ENCODE measurements at regions not wholly inside any gene's neighbourhood (a gene's known extent, or its start where the extent isn't known, plus 50 kb on each side); places are given as distances from the start of the nearest gene placed in this dataset.
"Not testable (repeated sequence)": the region's sequence is repeated elsewhere in the genome, so short reads cannot be mapped to it uniquely, and the experiment has no call there.

DNA sequence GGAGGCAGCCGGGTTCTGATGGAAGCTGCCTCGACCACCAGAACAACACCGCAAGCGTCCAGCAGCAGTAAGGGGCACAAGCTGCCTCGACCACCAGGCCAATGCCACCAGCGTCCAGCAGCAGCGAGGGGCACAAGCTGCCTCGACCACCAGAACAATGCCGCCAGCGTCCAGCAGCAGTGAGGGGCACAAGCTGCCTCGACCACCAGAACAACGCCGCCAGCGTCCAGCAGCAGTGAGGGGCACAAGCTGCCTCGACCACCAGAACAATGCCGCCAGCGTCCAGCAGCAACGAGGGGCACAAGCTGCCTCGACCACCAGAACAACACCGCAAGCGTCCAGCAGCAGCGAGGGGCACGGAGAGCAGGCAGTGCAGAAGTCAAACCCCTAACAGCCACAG, 94.9 kb downstream of the TMEM18 start:
- not testable (repeated sequence) for H3K4me3 ChIP-seq (ENCODE audit: low read length); DNase-seq (ENCODE audit: low read depth, low spot score)

GRCh38 chr2:579961-580360, 97.2 kb downstream of the TMEM18 start:
- no peak overlapping the region for H3K4me3 ChIP-seq (ENCODE audit: low read length)
- DNase-seq (ENCODE audit: low read depth, low spot score): no peak

DNA sequence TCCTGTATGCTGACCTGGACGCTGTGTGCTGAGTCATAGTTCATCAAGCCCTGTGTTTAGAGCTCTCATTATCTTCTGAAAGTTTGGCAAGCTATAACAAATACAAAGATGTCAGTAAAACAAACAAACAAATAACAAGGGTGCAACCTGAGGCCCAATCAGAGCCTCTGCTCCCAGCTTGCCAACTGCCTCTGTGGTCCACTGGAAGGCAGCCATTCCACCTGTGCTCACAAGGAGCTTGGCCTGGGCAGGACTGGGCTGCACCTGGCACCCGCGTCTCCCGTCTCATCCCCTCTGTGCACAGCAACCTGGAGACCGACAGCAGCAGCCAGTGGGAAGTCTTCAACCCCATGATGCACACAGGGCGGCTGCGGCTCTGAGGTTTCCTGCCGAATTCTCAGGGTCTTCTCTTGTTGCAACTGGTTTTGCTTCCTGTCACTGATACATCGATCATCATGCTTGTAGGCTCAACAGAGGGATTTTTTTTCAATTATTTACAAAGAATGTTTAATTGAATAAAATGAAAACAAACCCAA, 97.8 kb downstream of the TMEM18 start:
- H3K4me3 ChIP-seq (ENCODE audit: low read length): no peak overlapping the region
- DNase-seq (ENCODE audit: low read depth, low spot score): peak; percentile 73

DNA sequence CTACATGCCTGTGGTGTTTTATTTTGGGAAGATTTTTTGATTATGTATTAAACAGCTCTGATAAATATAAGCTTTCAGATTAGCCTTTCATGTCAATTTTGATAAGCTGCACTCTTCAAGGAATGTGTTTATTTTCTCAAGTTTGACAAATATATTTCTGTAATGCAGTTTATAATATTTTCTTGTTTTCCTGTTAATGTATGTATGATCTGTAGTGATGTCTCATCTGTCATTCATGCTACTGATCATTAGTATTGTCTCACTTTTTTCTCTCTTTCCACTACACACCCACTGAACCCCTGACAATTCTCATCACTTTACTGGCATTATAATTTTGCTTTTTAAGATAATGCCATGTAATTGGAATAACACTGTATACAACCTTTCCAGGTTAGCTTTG, 100.9 kb downstream of the TMEM18 start:
- no peak for DNase-seq (ENCODE audit: low read depth, low spot score)
- H3K4me3 ChIP-seq (ENCODE audit: low read length): no peak overlapping the region

DNA sequence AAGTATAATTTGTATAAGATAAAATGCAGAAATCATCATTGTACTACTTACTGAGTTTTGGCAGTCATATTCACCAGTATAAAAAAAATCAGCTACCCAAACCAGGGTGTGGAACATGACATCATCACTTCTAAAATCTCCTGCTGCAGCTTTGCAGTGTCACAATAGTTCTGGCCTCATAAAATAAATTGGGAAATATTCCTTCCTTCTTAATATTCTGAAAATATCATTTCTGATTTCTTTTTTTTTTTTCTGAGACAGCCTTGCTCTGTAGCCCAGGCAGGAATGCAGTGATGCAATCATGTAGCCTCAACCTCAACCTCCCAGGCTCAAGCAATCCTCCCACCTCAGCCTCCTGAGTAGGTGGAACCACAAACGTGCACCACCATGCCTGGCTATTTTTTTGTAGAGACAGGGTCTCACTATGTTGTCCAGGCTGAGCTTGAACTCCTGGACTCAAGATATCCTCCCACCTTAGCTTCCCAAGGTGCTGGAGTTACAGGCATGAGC, 101.4 kb downstream of the TMEM18 start:
- no peak for DNase-seq (ENCODE audit: low read depth, low spot score)

DNA sequence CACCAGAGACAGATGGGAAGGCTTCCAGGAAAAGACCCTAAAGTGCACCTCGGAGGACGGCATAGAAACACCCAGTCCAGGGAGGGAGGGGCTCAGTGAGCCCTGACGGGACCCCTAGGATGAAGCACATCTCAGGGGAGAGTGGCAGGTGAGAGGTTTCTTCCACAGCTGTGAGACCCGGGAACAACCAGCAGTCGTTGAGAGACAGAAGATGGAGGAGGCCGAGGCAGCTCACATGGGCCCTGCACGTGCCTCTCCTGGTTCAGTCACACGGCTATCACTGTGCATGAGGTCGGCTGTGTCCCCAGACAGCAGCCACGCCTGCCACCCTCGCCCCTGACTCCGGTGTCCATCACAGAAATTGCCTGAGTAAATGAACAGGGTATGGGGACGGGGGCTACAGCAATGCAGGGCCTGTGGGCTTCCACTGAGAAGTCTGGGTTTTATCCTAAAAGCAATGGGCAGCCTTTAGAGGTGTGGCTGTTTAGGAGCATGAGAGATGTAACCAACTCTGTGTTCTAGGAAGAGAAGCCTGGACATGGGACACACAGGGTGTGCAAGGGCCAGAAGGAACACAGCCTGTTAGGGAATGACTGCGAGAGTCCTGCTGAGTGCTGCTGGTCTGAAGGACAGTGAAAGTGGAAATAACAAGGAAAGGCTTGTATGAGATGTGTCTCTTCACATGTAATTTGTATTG, 102.0 kb downstream of the TMEM18 start:
- no peak overlapping the region for H3K4me3 ChIP-seq (ENCODE audit: low read length)
- no peak for DNase-seq (ENCODE audit: low read depth, low spot score)

More for the DNA sequence above, 101.4 kb downstream of the TMEM18 start:
- no peak overlapping the region for H3K4me3 ChIP-seq (ENCODE audit: low read length)

- no peak for DNase-seq (ENCODE audit: low read depth, low spot score)
- H3K4me3 ChIP-seq (ENCODE audit: low read length): no peak overlapping the region
Measured at GRCh38 chr2:573805-574392, 103.3 kb downstream of the TMEM18 start.

- H3K4me3 ChIP-seq (ENCODE audit: low read length): no peak overlapping the region
- DNase-seq (ENCODE audit: low read depth, low spot score): no peak
Measured at GRCh38 chr2:573025-573424, 104.2 kb downstream of the TMEM18 start.

DNA sequence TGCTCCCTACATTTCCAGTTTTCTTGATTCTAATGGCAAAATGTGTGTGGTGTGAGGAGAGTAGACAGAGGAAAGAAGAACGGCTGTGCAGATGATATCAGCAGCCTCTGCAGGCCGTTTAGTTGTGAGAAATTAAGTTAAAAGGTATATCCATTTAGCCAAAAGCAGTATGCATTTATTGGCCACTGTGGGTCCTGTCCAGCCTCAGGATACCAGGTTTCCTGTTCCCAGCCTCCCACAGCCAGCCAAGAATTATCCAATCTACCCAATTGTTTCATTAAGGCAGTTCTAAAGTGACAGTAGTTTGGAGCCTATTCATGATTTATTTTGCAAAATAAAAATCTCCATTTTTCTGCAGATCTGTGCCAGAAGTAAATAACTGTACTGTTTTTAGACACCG, 107.5 kb downstream of the TMEM18 start:
- H3K4me3 ChIP-seq (ENCODE audit: low read length): no peak overlapping the region
- no peak for DNase-seq (ENCODE audit: low read depth, low spot score)

DNA sequence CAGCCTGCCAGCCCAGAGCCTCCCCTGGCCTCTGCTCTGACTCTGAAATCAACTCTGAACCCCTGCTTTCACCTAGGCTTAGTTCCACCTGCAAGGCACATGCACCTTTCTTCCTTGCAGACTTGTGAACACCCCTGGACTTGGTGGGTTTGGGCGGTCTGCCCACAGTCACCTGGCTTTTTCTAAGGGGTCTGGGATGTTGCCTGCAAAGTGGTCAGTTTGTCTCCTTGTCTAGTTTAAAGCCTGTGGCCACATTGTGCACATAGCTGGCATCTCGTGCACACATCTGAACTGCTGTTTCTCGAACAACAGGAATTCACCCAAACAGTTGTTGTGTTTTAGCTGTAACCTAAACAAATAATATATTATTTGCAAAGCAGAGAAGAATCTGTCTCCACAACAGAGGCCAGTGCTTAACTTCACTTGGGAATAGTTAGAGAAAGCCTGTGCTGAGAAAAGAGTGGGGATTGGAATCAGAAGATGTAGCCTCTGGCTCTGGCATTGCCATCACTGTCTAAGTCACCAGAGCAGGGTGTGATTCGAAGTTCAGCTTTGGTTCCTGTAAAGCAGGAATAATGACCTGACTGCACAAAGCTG, 108.5 kb downstream of the TMEM18 start:
- DNase-seq (ENCODE audit: low read depth, low spot score): no peak
- H3K4me3 ChIP-seq (ENCODE audit: low read length): no peak overlapping the region

DNA sequence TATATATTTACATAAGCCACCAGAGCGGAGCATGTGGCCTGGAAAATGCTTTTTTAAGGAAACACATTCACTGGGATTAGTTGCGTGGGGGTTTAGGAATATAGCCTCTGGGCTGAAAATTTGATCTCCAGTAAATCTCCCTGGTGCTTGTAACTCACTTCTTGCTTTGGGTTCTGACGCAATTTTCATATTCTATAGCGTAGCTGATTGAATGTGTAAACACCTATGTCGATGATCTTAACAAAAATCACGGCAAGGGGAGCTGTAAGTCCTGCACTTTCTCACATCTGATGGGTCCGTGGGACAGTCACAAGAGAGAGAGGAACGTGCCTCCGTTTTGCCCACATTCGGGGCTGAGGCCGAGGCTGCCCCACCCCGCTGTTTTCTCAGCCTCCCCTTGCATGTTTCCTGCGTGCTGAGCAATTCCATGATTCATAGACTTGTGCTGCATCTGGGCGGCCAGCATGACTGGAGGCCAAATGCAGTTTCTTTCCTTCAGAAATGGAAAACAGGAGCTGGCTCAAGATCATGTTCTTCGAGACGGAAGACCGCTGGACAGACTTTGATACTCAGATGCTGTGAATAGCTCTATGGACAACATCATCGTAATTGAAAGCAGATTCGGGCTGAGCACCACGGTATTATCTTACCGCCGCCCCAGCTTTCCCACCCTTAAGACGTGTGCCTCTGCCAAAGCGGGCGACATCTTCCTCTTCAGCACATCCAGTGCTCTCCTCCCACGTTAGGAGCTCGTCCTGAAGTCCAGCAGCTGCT, 109.2 kb downstream of the TMEM18 start:
- no peak for DNase-seq (ENCODE audit: low read depth, low spot score)
- H3K4me3 ChIP-seq (ENCODE audit: low read length): no peak overlapping the region

DNA sequence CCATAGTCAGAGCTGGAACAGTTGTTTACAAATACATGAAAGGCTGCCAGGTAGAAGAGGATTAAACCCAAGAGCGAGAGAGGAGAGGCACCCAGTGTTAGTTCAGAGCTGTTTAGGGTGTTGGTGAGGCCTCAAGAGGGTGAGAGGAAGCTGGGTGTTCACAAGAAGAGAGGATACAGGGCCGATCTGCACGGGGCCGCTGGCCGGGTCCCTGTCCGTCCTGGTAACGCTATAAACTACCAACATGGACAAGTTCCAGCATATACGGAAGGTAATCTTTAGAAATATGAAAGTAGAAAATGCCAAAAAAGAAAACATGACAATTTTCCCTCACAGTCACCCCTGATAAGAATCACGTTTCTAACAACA, 109.7 kb downstream of the TMEM18 start:
- no peak overlapping the region for H3K4me3 ChIP-seq (ENCODE audit: low read length)

DNA sequence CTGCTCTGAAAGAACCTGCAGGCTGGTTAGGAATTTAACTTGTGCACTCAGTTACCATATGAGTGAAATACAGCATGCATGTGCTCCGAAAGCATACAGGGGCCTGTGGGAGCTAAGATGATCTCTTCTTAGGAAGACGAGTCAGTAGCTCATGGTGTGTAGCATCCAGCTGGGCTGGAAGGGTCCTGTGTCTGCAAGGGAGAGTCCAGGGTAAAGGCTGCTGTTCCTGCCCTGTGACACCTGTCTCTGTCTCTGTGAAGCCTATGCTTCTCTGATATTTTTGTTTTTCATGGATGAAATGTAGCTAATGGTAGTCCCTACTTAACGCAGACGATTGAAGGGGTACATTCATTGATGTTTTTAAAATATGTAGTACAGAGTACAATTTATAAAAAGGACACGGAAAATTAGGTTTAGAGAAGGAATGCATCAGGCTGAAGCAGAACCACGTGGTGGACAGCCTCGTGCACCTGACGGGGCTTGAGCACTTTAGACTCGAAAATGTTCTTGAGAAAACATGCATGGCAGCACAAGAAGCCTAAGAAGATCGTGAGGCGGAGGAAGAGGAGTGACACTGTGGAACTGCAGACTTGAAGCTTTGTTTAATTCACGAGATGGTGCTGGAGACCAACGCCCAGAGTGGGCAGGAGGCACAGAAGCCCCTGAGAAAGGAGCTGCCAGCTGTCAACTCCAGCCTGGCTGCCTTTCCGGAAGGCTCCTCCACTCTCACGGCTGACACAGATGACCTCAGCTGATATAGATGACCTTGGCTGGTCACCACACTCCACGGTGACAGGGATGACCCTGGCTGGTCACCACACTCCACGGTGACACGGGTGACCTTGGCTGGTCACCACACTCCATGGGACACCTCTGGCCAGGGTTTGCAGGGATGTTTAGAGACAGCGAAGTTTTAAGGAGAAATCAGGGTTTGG, 110.6 kb downstream of the TMEM18 start:
- no peak overlapping the region for H3K4me3 ChIP-seq (ENCODE audit: low read length)

More for the DNA sequence above, 109.7 kb downstream of the TMEM18 start:
- DNase-seq (ENCODE audit: low read depth, low spot score): no peak

DNA sequence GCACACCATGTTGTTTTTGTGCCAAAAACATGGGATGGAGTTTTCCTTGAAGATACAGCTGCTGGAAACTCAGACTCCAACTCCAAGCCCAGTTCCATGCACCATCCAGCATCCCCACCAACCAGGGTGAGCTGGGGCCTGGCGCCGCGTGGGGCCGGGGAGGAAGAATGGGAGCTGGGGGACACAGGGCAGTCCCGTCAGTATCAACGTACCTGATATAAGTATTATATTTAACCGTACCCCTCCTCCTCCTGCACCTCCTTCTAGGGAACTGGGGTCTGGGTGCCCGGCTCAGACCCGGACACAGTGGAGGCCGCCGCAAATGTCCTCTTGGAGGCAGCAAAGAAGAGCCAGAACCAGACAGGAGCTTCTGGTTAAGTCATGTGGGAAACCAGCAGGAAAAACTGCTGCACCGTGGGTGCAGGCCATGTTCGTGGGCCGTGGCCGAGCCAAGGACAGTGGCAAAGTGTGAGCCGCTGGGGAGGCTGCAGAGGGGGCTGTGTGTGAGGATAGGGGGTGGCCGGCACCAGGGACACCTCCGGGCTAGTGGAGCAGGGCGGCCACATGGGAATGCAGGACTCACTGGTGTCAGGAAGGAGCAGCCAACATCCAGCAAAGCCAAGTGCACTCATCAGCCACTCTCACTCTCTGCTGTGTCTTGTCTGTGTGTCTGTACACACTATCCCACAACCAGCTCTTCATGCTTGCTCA, 112.6 kb downstream of the TMEM18 start:
- no peak for DNase-seq (ENCODE audit: low read depth, low spot score)
- no peak overlapping the region for H3K4me3 ChIP-seq (ENCODE audit: low read length)

More for the DNA sequence above, 110.6 kb downstream of the TMEM18 start:
- no peak for DNase-seq (ENCODE audit: low read depth, low spot score)

DNA sequence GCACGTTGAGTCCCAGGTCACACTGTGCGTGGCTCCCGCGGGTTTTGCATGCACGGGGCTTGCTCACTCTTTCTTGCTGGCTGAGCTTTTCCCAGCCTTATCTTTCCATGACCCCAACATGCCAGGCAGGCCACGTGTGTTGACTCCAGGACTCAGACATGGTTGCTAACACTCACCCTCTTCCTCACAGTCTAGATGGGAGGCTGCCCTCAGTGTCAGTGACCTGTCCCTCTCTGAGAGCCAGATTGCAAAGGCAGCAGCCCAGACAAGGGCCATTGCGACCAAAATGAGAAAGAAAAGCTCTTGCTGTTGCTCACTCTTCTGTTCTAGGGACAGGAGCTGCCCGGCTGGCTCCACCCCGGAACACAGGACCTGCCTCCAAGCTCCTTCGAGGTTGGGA, 113.7 kb downstream of the TMEM18 start:
- no peak for DNase-seq (ENCODE audit: low read depth, low spot score)
- no peak overlapping the region for H3K4me3 ChIP-seq (ENCODE audit: low read length)

DNA sequence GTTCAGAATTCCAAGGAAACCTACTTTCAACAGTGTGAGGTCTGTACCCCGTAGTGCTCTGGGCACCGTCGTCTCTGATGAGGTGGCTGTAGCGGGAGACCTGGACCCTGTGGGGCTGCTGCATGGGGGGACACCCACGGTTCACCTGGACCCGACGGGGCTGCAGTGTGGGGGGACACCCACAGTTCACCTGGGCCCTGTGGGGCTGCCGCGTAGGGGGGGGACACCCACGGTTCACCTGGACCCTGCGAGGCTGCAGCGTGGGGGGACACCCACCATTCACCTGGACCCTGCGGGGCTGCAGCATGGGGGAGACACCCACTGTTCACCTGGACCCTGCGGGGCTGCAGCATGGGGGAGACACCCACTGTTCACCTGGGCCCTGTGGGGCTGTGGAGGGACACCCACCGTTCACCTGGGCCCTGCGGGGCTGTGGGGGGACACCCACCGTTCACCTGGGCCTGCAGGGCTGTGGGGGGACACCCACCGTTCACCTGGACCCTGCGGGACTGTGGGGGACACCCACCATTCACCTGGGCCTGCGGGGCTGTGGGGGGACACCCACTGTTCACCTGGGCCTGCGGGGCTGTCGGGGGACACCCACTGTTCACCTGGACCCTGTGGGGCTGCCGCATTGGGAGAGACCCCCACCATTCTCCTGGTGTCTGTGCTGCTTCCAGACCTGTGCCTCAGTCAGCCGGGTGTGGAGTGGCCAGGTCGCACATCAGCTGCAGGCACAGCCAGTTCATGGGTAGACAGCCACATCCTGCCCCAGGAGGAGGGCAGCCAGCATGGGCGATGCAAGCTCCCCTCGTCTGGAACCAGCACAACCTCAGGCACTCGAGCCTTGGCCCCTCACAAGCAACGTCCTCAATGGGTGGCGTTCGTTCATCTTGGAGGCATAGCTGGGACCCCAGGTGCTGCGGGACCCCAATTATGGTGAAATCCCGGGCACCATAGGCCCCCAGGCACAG, 114.5 kb downstream of the TMEM18 start:
- no peak overlapping the region for H3K4me3 ChIP-seq (ENCODE audit: low read length)
- no peak for DNase-seq (ENCODE audit: low read depth, low spot score)

DNA sequence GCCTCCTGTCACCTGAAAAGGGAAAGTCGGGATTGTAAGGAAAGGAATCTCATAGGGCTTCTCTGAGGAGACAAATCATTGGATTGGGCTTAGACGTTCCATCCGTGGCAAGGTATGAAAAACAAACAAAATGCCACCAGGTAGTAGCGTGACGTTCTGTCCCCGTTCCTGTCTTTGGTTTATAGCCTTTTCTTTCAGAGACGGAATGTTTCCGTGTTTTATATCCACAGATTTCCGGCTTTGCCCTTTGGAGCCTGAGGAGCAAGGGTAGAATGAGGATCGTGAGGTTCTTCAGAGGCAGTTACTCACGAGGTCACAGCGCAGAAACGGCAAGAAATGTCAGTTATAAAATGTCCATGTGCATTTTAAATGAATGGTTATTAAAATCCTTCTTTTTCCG, 118.3 kb downstream of the TMEM18 start:
- no peak for DNase-seq (ENCODE audit: low read depth, low spot score)
- H3K4me3 ChIP-seq (ENCODE audit: low read length): no peak overlapping the region
